RWPE1 (cell line): ENCODE measurements at regions not wholly inside any gene's neighbourhood (a gene's known extent, or its start where the extent isn't known, plus 50 kb on each side); places are given as distances from the start of the nearest gene placed in this dataset.

Experiments
- CTCF ChIA-PET: fragments of 350-600 bp; sonication (Branson Sonifier 250); formaldehyde crosslinking; extraction: SDS; loops from one replicate; lab custom pipeline; 2021; lab: Yijun Ruan, JAX
- POLR2A ChIA-PET: fragments of 400-600 bp; formaldehyde crosslinking; extraction: SDS; loops from one replicate; lab custom pipeline; 2020; ENCODE audit warnings: antibody characterized with exemption; ENCODE audit not compliant: low non-redundant PET; lab: Yijun Ruan, JAX
- DNase-seq: peaks from one replicate; pipeline ENCODE4 v3.0.0; 2012; ENCODE audit warnings: low spot score
- H3K27ac ChIP-seq: fragments of 450-650 bp; 2 replicates; pipeline ENCODE4 v1.5.1; 2017
- CTCF ChIP-seq: fragments of 450-650 bp; conservative IDR thresholded peaks from 2 replicates; pipeline ENCODE4 v1.5.1; 2017; ENCODE audit warnings: low read depth, mild to moderate bottlenecking

DNA sequence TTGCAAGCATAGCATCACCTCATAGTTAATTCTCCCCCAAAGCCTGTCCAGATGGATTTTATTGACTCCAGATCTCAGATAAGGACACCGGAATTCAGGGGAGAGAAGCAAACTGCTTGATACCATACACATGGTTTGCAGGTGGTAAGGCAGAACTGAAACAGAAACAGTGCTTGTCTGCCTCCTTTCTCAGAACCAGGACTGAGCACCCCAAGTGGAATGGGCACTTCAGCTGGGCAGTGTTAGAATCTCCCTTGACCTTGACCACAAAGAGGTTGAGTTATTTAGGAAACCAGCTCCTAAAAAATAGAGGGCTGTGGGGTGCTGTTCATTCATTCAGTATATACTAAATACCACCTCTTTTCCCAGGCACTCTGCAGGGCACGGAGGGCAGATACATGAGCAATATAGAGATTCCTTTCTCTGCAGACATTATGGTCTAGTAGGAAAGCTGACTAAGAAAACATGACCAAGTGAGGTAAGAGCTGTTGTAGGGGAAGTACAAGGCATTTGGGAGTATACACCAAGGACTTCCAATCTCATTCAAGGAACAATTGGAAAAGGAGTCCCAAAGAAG is 185.2 kb downstream of the C1orf94 start:
- DNase-seq, result no peak
- POLR2A ChIA-PET, result no interaction called here
- no peak overlapping the region for H3K27ac ChIP-seq
- CTCF ChIA-PET, result no interaction called here
- TF ChIP-seq CTCF, result no peak

DNA sequence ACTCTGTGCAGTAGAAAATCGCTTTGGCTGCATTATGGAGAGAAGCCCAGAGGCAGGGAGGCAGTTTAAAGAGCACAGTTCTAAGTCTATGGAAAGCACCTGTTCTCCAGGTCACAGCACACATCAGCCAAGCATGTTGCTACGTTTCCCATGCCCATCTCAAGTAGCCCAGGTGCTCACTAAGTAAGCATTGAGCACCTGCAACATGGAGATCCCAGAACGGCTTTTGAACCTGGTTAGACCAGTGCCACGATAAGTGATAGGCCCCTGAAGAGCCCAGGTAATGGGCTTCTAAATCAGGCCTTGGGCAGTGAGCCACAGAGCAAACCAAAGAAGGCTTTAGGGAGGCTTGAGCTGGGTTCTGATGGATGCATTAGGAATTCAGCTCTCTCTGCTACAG is 186.2 kb downstream of the C1orf94 start:
- TF ChIP-seq CTCF, result no peak
- no peak for DNase-seq
- no peak overlapping the region for H3K27ac ChIP-seq
- ChIA-PET CTCF (no interaction called here), POLR2A (no interaction called here)

GRCh38 chr1:34363447-34363846 is 186.7 kb downstream of the C1orf94 start:
- POLR2A ChIA-PET, result no interaction called here
- H3K27ac ChIP-seq, result no peak overlapping the region
- DNase-seq, result no peak
- CTCF ChIA-PET, result no interaction called here
- no peak for TF ChIP-seq CTCF

- no peak overlapping the region for H3K27ac ChIP-seq
- TF ChIP-seq CTCF, result no peak
- DNase-seq, result no peak
- CTCF ChIA-PET, result no interaction called here
- POLR2A ChIA-PET, result no interaction called here
Measured at GRCh38 chr1:34363915-34364314, 187.2 kb downstream of the C1orf94 start.

DNA sequence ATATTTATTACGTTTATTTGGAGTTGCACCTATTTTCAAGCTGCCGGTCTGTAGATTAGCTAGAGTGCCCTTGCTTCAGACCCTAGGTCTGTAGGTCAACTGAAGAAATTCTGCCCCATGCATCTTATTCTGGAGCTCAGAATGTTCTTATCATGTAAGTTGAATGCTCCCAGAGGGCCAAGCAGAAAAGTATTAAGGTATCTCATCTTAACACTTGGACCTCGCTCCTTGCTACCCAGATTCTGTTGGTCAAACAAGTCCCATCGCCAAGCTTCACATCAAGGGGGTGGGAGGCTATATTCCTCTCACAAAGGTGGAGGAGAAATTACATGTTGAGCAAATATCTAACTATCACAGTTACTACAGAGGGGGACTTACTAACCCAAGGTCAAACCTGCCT is 187.7 kb downstream of the C1orf94 start:
- no peak for DNase-seq
- ChIA-PET POLR2A (no interaction called here), CTCF (no interaction called here)
- TF ChIP-seq CTCF, result no peak
- no peak overlapping the region for H3K27ac ChIP-seq

DNA sequence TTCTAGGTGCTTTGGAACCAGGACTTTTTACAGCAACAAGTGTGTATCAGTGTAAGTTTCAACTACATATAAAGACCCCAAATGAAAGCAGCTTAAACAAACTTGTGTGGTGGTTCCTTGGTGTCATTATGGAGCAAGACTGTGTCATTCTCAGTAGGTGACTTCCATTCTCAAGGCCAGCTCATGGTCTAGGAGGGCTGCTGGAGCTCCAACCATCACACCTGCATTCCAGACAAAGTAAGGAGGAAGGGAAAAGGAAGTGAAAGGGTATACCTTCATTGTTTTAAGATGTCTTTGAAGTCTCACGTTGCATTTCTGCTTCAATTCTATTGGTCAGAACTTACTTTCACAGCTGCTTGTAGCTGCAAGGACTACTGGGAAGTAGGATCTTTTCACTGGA is 188.6 kb downstream of the C1orf94 start:
- POLR2A ChIA-PET, result no interaction called here
- no peak overlapping the region for H3K27ac ChIP-seq
- no peak for DNase-seq
- CTCF ChIA-PET, result no interaction called here
- no peak for TF ChIP-seq CTCF
